ENCODE measurements at regions not wholly inside any gene's neighbourhood (a gene's known extent, or its start where the extent isn't known, plus 50 kb on each side); places are given as distances from the start of the nearest gene placed in this dataset.

DNA sequence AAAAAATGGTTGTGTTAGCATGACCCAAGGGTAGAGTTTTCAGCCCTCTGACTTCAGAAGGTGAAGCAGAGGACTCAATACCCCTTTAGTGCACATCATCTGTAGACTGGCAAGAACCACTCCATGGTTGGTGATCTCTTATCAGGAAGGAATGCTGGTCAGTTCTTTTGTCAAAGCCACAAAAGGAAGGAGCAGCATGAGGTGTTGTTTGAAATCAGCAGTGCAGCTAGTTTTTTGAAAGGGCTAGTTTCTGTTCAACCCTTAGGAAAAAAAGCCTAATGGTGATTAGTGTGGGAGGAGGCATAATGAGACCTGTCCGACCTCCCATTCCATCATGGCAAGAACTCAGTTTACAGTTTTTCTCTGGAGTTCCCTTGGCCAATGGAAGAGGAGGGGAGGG, 362.0 kb upstream of the CT83 start:
- Histone ChIP-seq H3K4me3 (ENCODE audit: insufficient read length, low read depth) (no peak overlapping the region), H3K27me3 (ENCODE audit: insufficient read depth, insufficient read length) (no peaks in the 10 kb centered on the region), H3K4me1 (ENCODE audit: insufficient read depth, insufficient read length) (no peaks in the 10 kb centered on the region), H3K9ac (ENCODE audit: insufficient read length, low read depth) (no peak overlapping the region), H3K9me3 (ENCODE audit: insufficient read depth, low read length) (peaks cover 9% of the 10 kb centered on the region), H3K36me3 (ENCODE audit: insufficient read depth, insufficient read length, low read length) (no peaks in the 10 kb centered on the region)
- DNase-seq (ENCODE audit: low read depth, low spot score): no peak
- no peak for TF ChIP-seq SUZ12 (IDR thresholded peaks at IDR 0.05; ENCODE audit: extremely low read depth, insufficient read depth, insufficient read length)

DNA sequence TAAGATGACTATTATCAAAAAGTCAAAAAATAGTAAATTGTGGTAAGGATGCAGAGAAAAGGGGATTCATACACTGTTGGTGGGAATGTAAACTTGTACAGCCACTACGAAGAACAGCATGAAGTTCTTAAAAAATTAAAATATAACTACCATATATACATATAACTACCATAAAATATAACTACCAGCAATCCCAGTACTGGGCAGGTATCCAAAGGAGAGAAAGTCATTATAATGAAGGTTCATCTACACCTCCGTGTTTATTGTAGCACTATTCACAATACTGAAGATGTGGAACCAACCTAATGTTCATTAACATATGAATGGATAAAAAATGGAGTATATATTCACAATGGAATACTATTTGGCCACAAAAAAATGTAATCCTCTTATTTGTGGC, 360.9 kb upstream of the CT83 start:
- no peaks in the 10 kb centered on the region for H3K27me3 ChIP-seq (ENCODE audit: insufficient read depth, insufficient read length)
- no peaks in the 10 kb centered on the region for H3K4me1 ChIP-seq (ENCODE audit: insufficient read depth, insufficient read length)
- H3K36me3 ChIP-seq (ENCODE audit: insufficient read depth, insufficient read length, low read length): no peaks in the 10 kb centered on the region
- H3K9ac ChIP-seq (ENCODE audit: insufficient read length, low read depth): no peak overlapping the region
- peaks cover 12% of the 10 kb centered on the region for H3K9me3 ChIP-seq (ENCODE audit: insufficient read depth, low read length)
- TF ChIP-seq YY1 (IDR thresholded peaks at IDR 0.05; ENCODE audit: insufficient read depth, insufficient read length): no peak
- TF ChIP-seq ZNF274 (IDR thresholded peaks at IDR 0.05; ENCODE audit: low read depth, low read length): no peak
- TF ChIP-seq SUZ12 (IDR thresholded peaks at IDR 0.05; ENCODE audit: extremely low read depth, insufficient read depth, insufficient read length): no peak
- DNase-seq (ENCODE audit: low read depth, low spot score): no peak
- no peak overlapping the region for H3K4me3 ChIP-seq (ENCODE audit: insufficient read length, low read depth)

DNA sequence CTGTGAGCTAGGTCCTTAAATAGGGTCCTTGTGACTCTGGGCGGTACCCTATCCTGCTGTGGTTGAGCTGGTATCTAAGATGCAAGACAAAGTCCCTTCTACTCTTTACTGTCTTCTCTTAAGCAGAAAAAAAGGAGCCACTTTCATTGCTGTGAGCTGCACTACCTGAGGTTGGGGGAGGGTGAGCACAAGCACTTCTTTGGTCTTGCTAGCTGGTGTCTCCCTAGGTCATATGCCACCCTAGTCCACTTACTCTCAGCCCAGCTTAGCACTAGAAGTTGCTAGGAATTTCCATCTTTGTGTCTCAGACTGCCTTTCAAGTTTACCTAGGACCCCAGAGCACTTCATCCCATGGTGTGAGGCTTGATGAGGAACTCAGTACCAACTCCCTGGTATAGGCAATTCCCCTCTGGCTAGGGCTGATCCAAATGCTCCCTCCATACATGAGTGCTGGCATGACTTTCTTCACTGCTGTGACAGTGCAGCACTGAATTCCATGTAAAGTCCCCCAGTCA, 343.6 kb upstream of the CT83 start:
- H3K9ac ChIP-seq (ENCODE audit: insufficient read length, low read depth): no peak overlapping the region
- no peaks in the 10 kb centered on the region for H3K27me3 ChIP-seq (ENCODE audit: insufficient read depth, insufficient read length)
- peaks cover 7% of the 10 kb centered on the region for H3K36me3 ChIP-seq (ENCODE audit: insufficient read depth, insufficient read length, low read length)
- DNase-seq (ENCODE audit: low read depth, low spot score): no peak
- no peak for TF ChIP-seq ZNF274 (IDR thresholded peaks at IDR 0.05; ENCODE audit: low read depth, low read length)
- TF ChIP-seq YY1 (IDR thresholded peaks at IDR 0.05; ENCODE audit: insufficient read depth, insufficient read length): no peak
- no peak for TF ChIP-seq SUZ12 (IDR thresholded peaks at IDR 0.05; ENCODE audit: extremely low read depth, insufficient read depth, insufficient read length)
- no peak overlapping the region for H3K4me3 ChIP-seq (ENCODE audit: insufficient read length, low read depth)
- peaks cover 5% of the 10 kb centered on the region; the same call in 1 of the 2 replicates for H3K9me3 ChIP-seq (ENCODE audit: insufficient read depth, low read length)
- H3K4me1 ChIP-seq (ENCODE audit: insufficient read depth, insufficient read length): no peaks in the 10 kb centered on the region

DNA sequence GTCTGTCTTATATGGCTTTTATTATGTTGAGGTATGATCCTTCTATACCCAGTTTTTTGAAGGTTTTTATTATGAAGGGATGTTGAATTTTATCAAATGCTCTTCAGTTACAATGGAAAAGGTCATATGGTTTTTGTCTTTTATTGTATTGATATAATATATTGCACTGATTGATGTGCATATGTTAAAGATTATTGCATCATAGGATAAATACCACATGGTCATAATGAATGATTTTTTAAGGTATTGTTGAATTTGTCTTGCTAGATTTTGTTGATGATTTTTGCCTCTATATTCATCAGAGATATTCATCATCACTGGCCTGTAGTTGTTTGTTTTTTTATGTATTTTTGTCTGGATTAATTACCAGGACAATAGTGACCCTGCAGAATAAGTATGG, 339.2 kb upstream of the CT83 start:
- Histone ChIP-seq H3K9me3 (ENCODE audit: insufficient read depth, low read length) (no peaks in the 10 kb centered on the region), H3K4me3 (ENCODE audit: insufficient read length, low read depth) (no peak overlapping the region), H3K9ac (ENCODE audit: insufficient read length, low read depth) (no peak overlapping the region), H3K4me1 (ENCODE audit: insufficient read depth, insufficient read length) (no peaks in the 10 kb centered on the region), H3K27me3 (ENCODE audit: insufficient read depth, insufficient read length) (no peaks in the 10 kb centered on the region), H3K36me3 (ENCODE audit: insufficient read depth, insufficient read length, low read length) (no peaks in the 10 kb centered on the region)
- no peak for DNase-seq (ENCODE audit: low read depth, low spot score)
- no peak for TF ChIP-seq SUZ12 (IDR thresholded peaks at IDR 0.05; ENCODE audit: extremely low read depth, insufficient read depth, insufficient read length)
- no peak for TF ChIP-seq ZNF274 (IDR thresholded peaks at IDR 0.05; ENCODE audit: low read depth, low read length)

DNA sequence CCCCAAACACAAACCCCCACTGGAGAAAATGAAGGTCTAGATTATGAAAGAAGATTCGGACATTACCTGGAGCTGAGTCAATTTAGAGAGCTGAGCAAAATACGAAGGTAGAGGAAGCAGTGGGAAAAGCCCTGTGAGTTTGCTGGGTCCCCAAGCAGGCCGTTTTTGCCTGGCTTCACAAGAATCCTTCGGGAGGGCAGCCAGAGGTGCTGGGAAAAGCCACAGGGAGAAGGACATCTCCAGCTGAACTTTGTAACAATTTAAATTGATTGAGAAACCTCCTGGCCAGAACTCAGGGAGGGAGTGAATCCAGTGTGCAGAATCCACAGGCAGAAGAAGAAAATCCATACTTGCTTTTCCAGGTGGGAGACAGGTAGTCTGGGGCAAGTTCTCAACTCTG, 319.1 kb upstream of the CT83 start:
- no peak for TF ChIP-seq YY1 (IDR thresholded peaks at IDR 0.05; ENCODE audit: insufficient read depth, insufficient read length)
- TF ChIP-seq ZNF274 (IDR thresholded peaks at IDR 0.05; ENCODE audit: low read depth, low read length): no peak
- no peak for TF ChIP-seq SUZ12 (IDR thresholded peaks at IDR 0.05; ENCODE audit: extremely low read depth, insufficient read depth, insufficient read length)
- no peaks in the 10 kb centered on the region for H3K4me1 ChIP-seq (ENCODE audit: insufficient read depth, insufficient read length)
- no peak for DNase-seq (ENCODE audit: low read depth, low spot score)

DNA sequence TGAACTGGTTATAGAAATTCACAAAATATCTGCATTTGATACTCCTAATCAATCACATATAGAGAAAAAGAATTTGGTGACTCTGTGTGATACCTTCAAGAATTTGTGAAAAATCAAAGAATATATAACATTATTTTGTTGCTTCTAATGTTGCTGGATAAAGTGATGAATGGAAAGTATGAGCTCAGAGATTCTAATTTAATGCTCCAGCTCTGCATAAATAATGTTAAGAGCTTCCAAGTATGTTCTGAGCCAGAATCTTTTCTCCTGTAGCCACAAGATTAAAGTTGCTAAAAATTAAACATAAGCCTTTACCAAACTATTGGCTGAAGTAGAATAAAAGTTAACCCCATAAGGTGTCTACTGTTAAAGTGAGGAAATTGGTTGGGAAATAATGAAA, 294.7 kb upstream of the CT83 start:
- no peak for DNase-seq (ENCODE audit: low read depth, low spot score)
- Histone ChIP-seq H3K9me3 (ENCODE audit: insufficient read depth, low read length) (no peaks in the 10 kb centered on the region), H3K4me1 (ENCODE audit: insufficient read depth, insufficient read length) (no peaks in the 10 kb centered on the region), H3K36me3 (ENCODE audit: insufficient read depth, insufficient read length, low read length) (no peaks in the 10 kb centered on the region), H3K27me3 (ENCODE audit: insufficient read depth, insufficient read length) (no peaks in the 10 kb centered on the region), H3K9ac (ENCODE audit: insufficient read length, low read depth) (no peak overlapping the region), H3K4me3 (ENCODE audit: insufficient read length, low read depth) (no peak overlapping the region)
- TF ChIP-seq YY1 (IDR thresholded peaks at IDR 0.05; ENCODE audit: insufficient read depth, insufficient read length): no peak

More for the DNA sequence above, 319.1 kb upstream of the CT83 start:
- Histone ChIP-seq H3K27me3 (ENCODE audit: insufficient read depth, insufficient read length) (no peaks in the 10 kb centered on the region), H3K9ac (ENCODE audit: insufficient read length, low read depth) (no peak overlapping the region), H3K36me3 (ENCODE audit: insufficient read depth, insufficient read length, low read length) (no peaks in the 10 kb centered on the region), H3K4me3 (ENCODE audit: insufficient read length, low read depth) (no peak overlapping the region), H3K9me3 (ENCODE audit: insufficient read depth, low read length) (no peaks in the 10 kb centered on the region)

DNA sequence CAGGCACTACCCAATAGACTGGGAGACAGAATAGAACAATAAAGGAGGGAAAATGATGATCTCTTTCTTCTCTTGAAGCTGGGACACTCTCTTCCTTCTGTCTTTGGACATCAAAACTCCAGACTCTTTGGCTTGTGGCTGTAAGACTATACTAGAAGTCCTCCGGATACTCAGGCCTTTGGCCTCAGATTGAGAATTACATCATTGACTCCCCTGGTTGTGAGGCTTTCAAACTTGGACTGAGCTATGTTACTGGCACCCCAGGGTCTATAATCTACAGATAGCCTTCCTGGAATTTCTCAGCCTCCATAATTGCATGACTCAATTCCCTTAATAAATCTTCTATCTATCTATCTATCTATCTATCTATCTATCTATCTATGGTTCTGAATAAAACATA, 294.2 kb upstream of the CT83 start:
- no peak overlapping the region for H3K4me3 ChIP-seq (ENCODE audit: insufficient read length, low read depth)
- TF ChIP-seq ZNF274 (IDR thresholded peaks at IDR 0.05; ENCODE audit: low read depth, low read length) (no peak), SUZ12 (IDR thresholded peaks at IDR 0.05; ENCODE audit: extremely low read depth, insufficient read depth, insufficient read length) (no peak), YY1 (IDR thresholded peaks at IDR 0.05; ENCODE audit: insufficient read depth, insufficient read length) (no peak)
- no peaks in the 10 kb centered on the region for H3K27me3 ChIP-seq (ENCODE audit: insufficient read depth, insufficient read length)

DNA sequence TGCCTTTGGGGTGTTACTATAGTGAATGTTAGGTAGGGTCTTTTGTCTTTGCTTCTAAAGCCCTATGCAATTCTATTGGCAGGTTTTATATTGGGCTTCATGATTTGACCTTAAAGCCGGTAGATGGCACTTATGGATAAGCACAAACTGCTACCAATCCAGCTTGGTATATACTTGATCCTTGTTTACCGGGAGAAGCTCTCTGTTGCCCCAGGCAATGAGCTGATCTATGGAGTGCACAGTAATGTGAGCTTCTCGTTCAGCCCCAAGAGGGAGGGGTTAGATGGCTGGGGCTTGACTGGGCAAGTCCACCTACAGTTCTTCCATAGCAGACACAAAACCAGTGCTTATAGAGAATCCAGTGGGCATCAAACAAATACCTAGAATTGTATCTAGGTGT, 287.2 kb upstream of the CT83 start:
- Histone ChIP-seq H3K4me1 (ENCODE audit: insufficient read depth, insufficient read length) (no peaks in the 10 kb centered on the region), H3K4me3 (ENCODE audit: insufficient read length, low read depth) (no peak overlapping the region), H3K9me3 (ENCODE audit: insufficient read depth, low read length) (no peaks in the 10 kb centered on the region), H3K27me3 (ENCODE audit: insufficient read depth, insufficient read length) (no peaks in the 10 kb centered on the region), H3K9ac (ENCODE audit: insufficient read length, low read depth) (no peak overlapping the region), H3K36me3 (ENCODE audit: insufficient read depth, insufficient read length, low read length) (no peaks in the 10 kb centered on the region)
- no peak for DNase-seq (ENCODE audit: low read depth, low spot score)
- TF ChIP-seq YY1 (IDR thresholded peaks at IDR 0.05; ENCODE audit: insufficient read depth, insufficient read length) (no peak), ZNF274 (IDR thresholded peaks at IDR 0.05; ENCODE audit: low read depth, low read length) (no peak)

More for the DNA sequence above, 294.2 kb upstream of the CT83 start:
- no peak for DNase-seq (ENCODE audit: low read depth, low spot score)
- Histone ChIP-seq H3K9ac (ENCODE audit: insufficient read length, low read depth) (no peak overlapping the region), H3K36me3 (ENCODE audit: insufficient read depth, insufficient read length, low read length) (no peaks in the 10 kb centered on the region), H3K9me3 (ENCODE audit: insufficient read depth, low read length) (no peaks in the 10 kb centered on the region), H3K4me1 (ENCODE audit: insufficient read depth, insufficient read length) (no peaks in the 10 kb centered on the region)
